GM21515 (cell line): ENCODE measurements at regions not wholly inside any gene's neighbourhood (a gene's known extent, or its start where the extent isn't known, plus 50 kb on each side); places are given as distances from the start of the nearest gene placed in this dataset.

Source experiments
- ATAC-seq: cut with Tn5 transposase; IDR thresholded peaks from one replicate; pipeline ENCODE4 v1.9.1; 2021; ENCODE audit not compliant: unreplicated experiment

DNA sequence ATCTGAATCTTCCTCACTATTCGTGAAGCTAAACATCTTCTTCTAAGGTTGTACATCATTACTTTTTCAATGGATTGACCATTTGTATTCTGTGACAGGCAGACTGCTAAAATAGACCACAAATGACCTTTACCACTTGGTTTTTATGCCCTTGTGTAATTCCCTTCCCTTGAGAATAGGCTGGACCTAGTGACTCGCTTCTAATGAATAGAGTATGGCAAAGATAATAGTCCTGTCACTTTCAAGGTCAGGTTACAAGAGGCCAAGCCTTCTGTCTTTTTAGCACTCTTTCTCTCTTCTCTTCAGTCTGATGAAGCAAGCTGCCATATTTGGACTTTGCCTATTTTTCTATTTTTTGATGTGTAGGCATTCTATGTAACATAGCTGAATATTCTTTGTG is 492.9 kb downstream of the SOX6 start:
- ATAC-seq: no peak

- ATAC-seq: no peak
These were observed 492.1 kb downstream of the SOX6 start for GRCh38 chr11:15864026-15864805.

GRCh38 chr11:15865212-15865987 is 490.9 kb downstream of the SOX6 start:
- no peak for ATAC-seq

- ATAC-seq: no peak
These were observed 488.5 kb downstream of the SOX6 start for GRCh38 chr11:15867871-15868270.

DNA sequence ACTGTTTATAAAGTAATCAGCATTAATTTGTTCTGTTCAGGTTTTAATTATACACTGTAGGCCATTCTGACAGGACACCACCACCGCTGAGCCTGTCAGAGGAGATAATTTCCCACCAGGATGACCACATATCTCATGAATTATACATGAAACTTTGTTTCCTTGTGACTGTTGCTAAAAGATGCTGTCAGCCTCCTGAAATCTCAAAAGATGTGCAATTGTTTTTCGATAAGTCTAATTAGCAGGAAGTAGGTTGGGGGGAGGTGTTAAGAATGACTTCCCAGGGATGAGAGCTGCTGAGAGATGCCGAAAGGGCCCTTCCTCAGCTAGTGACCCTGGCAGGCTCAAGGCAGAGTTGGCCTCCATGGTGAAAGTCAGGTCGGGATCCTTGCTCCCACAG is 485.4 kb downstream of the SOX6 start:
- no peak for ATAC-seq

- ATAC-seq: no peak
These were observed 484.3 kb downstream of the SOX6 start for GRCh38 chr11:15871904-15872626.

GRCh38 chr11:15873501-15873900 is 482.8 kb downstream of the SOX6 start:
- no peak for ATAC-seq

DNA sequence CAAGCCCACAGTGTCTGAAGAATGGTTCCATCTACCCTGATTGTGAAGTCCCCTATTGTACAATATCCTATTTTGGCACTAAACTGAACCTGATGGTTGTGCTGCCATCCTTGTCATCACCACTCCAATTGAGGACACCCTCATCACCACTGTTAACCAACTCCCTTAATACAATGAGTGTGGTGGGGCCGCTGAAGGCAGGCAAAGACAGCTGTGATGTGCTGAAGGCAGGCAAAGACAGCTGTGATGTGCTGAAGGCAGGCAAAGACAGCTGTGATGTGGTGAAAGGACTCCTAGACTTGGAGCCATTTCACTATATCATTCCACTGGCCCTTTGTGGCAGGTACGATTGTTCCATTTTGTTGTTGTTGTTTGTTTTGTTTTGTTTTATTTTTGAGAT is 481.6 kb downstream of the SOX6 start:
- no peak for ATAC-seq

GRCh38 chr11:15875393-15875792 is 481.0 kb downstream of the SOX6 start:
- ATAC-seq: no peak

DNA sequence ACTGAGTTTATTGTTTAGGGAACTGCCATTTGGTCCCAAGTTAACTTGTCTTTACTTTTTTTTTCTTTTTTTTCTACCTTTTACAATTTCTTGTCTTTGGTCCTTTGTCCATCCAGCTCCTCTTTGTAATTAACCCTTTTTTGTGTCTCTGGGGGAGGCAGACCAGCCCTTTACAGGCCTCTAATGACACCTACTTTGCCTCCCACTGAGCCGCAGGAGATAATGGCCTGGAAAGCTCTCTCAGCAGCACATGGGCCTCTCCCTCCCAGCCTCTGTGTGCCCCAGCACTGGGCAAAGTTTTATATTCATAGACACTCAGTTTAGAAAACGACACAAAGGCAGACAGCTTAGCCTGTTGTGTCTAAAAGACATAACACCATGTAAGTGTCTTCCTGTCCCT is 480.4 kb downstream of the SOX6 start:
- ATAC-seq: no peak

- ATAC-seq: no peak
These were observed 477.6 kb downstream of the SOX6 start for GRCh38 chr11:15878756-15879155.

DNA sequence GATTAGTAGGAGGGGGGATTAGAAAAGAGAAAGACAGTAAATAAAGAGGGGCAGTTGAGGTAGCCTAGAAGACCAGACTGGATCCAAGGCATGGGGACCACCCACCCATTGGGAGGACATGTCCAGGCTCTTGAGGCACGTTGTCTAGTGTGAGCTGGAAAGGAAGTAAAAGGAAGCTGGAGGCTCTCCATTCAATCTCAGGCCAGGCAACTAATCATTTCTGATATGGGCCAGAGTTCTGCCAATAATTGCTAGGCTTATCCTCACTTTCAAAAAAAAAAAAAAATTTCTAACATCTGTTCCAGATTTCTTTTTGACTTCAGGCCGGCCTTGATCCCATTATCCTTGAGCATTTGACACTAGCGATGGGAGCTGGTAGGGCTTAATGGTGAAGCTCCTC is 476.1 kb downstream of the SOX6 start:
- no peak for ATAC-seq

DNA sequence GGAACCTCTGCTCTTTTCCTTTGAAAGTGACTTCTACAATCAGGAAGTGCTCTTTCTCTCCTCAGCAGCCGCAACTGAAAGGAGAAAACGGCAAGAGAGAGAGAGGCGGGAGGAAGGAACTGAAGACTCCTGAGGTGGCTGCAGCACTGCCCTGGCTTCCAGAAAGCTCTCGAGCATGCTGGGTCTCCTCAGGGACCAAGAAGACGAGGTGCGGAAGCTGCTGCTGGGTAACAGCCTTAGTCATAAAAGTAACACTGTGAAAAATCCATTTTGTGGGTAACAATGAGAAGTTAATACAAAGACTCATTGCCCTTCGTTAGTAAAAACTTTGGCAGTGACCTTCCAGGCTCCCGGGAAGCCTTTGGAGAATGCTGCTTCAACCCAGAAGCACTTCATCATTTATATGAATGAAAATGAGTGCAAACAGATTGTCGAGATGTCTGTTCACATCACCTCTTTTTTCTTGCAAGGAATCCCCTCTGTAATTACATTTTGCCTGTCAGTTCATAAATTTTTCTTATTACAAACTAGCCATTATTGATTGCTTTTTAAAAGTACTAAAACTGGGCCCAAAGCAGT is 473.4 kb downstream of the SOX6 start:
- ATAC-seq: no peak

- ATAC-seq: no peak
These were observed 472.9 kb downstream of the SOX6 start for GRCh38 chr11:15883455-15883920.

GRCh38 chr11:15884141-15884540 is 472.2 kb downstream of the SOX6 start:
- ATAC-seq: no peak

GRCh38 chr11:15884777-15885540 is 471.4 kb downstream of the SOX6 start:
- no peak for ATAC-seq

DNA sequence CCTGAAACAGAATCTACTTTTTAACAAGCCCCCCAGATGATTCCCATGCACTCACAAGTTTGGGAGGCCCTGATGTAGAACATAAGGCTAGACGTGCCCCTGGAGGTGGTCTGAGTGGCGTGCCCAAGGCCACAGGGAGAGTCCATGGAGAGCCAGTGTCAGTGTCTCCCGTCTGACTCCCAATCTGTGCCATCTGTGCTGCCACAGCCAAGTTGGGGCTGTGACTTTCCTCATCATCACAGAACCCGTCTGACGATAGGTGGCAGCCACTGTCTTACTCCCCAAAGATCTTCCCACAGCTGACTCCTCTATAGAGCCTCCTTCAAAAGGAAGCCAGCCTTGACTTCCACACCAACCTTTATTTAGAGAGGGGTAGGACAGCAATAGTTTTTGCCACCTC is 470.5 kb downstream of the SOX6 start:
- ATAC-seq: no peak

GRCh38 chr11:15886299-15886698 is 470.0 kb downstream of the SOX6 start:
- ATAC-seq: no peak

- no peak for ATAC-seq
These were observed 469.5 kb downstream of the SOX6 start for GRCh38 chr11:15886866-15887265.

DNA sequence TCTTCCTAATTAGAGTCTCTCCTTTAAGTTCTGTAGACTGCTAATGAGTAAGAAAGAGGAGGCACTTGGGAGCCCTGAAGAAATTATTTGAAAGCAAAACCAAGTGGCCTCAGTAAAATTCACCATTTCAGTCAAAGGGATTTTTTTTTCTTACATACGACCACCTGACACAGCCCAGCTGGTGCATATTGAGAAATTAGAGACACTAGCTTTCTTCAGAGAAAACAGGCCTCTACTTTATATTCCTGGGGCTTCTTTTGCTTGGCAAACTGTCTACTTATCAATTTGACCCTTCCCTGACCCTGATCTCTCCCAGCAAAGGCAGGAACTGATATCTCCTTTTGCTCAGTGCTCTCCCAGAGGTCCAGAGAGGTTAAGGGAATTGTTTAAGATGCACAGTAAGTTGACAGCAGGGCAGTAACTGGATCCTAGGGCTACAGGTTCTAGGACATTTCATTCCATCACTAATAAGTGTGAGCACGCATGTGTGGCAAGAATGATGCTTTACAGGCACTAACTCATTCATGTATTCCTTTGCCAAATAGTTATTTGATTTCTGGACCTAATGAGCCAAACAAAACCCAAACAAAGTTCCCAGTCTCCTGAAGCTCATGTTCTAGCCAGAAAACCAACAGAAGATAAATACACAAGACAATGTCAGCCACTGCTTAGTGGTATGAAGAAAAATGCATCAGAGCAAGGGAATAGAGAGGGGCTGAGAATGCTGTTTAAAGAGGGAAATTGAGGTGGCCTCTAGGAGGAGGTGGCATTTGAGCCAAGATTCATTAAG is 467.6 kb downstream of the SOX6 start:
- ATAC-seq: no peak
